SHP77 treated with DMSO at 0.1 percent for 48 hours (cell line): ENCODE measurements at regions not wholly inside any gene's neighbourhood (a gene's known extent, or its start where the extent isn't known, plus 50 kb on each side); places are given as distances from the start of the nearest gene placed in this dataset.
"Not testable (repeated sequence)": the region's sequence is repeated elsewhere in the genome, so short reads cannot be mapped to it uniquely, and the experiment has no call there.

Experiments used
- DNase-seq: peaks from one replicate; lab custom pipeline; 2025; lab: John Stamatoyannopoulos, UW

DNA sequence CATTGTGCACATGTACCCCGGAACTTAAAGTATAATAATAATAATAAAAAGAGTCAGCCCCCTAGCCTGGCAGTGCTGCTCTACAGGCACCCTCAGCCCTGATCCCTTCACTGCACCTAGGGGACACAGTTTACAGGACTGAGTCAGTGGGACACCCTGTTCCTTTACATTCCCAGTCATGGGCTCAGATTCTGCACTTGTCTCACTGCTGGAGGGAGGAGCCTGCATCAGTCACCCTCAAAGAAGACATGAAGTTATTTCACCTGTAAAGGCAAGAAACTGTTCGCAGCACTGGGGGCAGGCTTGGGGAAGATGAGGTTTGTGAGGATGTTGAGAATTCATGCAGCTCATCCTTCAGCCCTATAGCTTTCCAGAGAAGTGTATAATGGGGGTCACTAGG lies 50.7 kb upstream of the VPREB1 start:
- DNase-seq = no peak

DNA sequence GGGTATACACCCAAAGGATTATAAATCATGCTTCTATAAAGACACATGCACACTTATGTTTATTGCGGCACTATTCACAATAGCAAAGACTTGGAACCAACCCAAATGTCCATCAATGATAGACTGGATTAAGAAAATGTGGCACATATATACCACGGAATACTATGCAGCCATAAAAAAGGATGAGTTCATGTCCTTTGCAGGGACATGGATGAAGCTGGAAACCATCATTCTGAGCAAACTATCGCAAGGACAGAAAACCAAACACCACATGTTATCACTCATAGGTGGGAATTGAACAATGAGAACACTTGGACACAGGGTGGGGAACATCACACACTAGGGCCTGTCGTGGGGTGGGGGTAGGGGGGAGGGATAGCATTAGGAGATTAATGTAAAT lies 51.1 kb upstream of the VPREB1 start:
- DNase-seq = not testable (repeated sequence)

DNA sequence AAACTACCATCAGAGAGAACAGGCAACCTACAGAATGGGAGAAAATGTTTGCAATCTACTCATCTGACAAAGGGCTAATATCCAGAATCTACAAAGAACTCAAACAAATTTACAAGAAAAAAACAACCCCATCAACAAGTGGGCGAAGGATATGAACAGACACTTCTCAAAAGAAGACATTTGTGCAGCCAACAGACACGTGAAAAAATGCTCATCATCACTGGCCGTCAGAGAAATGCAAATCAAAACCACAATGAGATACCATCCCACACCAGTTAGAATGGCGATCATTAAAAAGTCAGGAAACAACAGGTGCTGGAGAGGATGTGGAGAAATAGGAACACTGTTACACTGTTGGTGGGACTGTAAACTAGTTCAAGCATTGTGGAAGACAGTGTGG lies 51.6 kb upstream of the VPREB1 start:
- not testable (repeated sequence) for DNase-seq

DNA sequence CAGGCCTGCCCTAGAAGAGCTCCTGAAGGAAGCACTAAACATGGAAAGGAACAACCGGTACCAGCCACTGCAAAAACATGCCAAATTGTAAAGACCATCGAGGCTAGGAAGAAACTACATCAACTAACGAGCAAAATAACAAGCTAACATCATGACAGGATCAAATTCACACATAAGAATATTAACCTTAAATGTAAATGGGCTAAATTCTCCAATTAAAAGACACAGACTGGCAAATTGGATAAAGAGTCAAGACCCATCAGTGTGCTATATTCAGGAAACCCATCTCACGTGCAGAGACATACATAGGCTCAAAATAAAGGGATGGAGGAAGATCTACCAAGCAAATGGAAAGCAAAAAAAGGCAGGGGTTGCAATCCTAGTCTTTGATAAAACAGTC lies 54.8 kb upstream of the VPREB1 start:
- not testable (repeated sequence) for DNase-seq

DNA sequence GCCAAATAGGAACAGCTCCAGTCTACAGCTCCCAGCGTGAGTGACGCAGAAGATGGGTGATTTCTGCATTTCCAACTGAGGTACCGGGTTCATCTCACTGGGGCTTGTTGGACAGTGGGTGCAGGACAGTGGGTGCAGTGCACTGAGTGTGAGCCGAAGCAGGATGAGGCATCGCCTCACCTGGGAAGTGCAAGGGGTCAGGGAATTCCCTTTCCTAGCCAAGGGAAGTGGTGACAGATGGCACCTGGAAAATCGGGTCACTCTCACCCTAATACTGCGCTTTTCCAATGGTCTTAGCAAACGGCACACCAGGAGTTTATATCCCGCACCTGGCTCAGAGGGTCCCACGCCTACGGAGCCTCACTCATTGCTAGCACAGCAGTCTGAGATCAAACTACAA lies 56.7 kb upstream of the VPREB1 start:
- DNase-seq = not testable (repeated sequence)

DNA sequence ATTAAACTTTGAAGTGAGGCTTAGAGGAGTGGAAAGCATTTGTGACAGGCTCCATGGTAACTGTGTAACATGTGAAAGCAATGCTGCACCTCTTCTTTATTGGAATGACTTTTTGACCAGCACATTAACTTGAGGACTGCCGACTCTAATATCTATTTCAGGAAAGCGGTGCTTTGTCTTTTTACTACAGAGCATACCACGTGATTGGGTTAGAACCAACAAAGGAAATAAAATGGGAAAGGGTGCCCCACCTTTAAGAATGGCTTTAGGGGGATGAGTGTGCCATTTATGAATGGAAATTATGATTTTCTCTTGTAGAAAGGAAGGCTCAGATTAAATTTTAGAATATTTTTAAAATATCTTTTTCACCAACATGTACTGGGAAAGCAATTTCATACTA lies 57.3 kb upstream of the VPREB1 start:
- DNase-seq = no peak

DNA sequence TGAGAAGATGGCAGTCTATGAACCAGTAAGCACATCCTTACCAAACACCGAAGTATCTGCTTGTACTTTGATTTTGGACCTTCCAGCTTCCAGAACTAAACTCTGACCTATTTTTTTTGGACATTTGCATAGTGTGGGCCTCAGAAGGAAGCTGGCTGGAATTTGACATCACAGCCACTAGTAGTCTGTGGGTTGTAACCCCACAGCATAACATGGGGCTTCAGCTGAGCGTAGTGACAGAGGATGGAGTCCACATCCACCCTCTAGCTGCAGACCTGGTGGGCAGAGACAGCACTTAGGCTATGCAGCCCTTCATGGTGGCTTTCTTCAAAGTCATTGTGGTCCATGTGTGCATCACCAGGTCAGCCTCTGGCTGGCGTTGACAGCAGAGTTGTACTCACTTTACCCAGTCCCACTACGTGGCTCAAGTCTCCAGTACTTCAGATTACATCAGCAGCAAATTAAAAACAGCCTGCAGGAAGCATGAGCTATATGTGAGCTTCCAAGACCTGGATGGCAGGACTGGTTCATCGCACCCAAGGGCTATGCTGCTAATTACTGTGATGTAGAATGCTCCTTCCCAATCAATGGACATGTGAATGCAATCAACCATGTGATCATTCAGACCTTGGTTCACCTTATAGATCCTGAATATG lies 58.6 kb upstream of the VPREB1 start:
- DNase-seq = no peak

DNA sequence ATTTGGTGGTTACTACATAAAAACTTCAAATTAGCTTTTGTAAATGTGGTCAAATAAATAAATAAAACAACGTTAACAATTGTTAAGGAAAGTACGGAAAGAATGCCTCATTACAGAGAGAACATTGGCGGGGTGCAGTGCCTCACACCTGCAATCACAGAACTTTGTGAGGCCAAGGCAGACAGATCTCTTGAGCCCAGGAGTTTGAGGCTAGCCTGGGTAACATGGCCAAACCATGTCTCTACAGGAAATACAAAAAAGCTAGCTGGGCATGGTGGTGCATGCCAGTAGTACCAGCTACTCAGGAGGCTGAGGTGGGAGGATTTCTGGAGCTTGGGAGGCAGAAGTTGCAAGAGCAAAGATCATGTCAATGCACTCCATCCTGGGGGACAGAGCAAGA lies 59.4 kb upstream of the VPREB1 start:
- no peak for DNase-seq

DNA sequence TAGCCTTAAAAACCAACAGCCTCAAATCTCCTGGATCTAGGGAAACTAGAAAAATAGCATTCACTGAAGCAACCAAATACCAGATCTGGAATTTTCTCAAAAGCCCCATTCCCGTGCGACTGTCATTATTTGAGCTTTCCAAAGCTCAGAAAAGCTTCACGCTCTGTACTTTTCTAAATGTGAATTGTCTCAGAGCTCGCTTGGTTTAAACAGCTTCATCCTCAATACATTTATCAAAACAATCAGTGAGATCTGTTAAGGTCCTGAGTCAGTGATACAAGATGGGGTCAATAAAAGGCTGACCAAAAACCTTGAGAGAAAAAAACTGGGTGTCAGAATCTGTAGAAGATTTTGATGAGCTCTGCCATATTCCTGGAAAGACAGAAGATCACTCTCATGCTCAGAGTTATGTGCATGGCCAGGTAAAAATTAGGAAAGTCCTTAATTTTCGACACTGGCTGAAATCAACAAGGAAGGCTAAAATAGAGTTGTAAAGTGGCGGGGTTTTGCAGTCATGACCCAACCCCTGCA lies 60.2 kb upstream of the VPREB1 start:
- no peak for DNase-seq

DNA sequence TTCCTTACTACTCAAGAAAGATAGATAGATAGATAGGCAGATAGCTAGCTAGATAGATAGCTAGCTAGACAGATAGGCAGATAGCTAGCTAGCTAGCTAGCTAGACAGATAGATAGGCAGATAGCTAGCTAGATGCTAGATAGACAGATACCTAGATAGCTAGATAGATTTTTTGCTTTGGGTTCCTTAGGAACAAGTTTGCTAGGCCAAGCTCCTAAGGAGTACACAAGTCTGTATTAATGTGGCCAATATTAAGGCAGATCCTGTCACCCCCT lies 61.7 kb upstream of the VPREB1 start:
- DNase-seq = no peak

DNA sequence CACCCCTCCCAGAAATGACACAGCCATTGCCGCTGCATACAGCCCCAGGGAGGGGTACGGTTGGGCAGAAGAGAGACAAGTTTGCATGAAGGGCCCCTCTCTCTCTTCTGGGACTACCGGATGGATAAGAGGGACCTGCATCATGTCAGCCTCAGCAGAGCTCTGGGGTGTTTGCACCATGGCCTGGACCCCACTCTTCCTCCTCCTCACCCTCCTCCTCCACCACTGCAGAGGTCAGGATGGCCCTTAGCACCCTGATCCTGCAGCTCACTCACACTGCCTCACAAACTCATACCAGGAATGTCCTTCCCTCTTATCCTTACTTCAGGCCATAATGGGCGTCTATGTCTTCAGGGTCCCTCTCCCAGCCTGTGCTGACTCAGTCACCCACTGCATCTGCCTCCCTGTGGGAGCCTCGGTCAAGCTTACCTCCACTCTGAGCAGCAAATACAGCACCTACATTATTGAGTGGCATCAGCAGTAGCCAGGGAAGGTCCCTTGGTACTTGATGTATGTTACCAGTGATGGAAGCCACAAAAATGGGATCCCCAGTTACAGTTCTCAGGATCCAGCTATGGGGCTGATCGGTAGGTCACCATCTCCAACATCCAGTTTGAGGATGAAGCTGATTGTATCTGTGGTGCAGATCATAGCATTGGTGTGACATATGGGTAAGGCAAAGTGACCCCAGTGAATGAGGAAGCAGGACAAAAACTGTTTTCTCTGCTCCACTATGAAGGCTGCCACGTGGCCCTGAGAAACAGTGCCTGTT lies 62.2 kb upstream of the VPREB1 start:
- DNase-seq = no peak

DNA sequence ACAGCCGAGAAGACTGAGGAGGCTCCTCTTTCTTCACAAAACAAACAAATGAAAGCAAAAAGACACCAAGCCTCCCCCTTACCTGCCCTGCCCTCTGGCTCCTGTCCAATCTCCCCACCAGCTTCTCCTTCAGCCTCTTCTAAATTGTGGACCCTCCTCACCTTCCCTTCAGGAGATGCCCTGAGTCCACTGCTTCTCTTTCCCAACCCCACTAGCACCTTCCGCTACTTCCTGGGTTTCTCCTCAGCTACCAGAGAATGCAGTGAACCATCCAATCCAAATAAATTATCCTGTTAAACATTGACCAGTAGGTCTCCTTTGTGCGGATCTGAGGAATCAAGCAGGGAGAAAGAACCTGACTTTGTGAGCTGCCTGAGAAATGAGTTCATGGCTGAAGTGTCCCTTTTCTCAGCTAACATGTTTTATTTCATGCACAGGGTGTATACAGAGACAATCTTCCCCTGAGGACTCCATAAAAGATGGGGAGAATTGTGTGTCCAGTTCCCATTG lies 63.2 kb upstream of the VPREB1 start:
- no peak for DNase-seq

DNA sequence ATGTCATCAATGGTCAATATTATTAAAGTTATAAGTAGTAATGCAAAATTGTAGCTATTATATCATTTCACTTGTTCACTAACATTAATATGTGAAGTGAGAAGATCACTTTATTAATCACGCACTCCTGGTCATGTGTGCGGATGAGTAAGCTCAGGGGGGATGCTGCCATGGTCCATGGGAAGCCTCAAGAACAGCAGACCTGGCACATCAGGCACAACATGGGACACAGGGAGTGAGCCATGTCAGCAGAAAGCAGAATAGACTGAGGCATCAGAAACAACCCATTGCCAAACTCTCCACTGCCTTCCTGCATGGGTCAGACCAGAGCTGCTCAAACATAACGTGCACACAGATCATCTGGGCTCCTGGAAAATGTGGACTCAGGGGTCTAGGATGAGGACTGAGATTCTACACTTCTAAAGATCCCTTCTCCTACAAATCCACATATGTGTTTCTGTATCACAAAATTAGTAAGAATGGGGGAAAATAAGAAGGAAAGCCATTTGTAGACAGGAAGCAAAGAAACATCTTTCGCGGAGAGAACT lies 63.8 kb upstream of the VPREB1 start:
- DNase-seq = no peak

DNA sequence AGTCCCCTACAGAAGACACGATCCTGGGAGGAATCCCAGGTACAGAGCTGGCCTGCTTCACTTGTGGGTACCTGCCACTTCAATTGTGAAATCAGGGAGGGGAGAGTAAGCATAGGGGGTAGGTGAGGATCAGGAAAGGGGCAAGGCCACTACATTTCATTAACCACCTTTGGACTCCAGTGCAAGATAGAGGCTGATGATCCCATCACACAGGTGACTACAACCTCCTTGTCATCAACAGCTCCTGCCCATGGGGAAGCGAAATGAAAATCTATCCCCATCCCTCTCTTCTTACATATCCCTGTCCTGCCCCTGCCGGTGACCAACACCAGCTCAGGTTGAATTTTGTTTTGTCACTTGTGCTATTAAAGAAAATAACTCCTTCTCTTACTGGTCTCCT lies 64.7 kb upstream of the VPREB1 start:
- DNase-seq = no peak

DNA sequence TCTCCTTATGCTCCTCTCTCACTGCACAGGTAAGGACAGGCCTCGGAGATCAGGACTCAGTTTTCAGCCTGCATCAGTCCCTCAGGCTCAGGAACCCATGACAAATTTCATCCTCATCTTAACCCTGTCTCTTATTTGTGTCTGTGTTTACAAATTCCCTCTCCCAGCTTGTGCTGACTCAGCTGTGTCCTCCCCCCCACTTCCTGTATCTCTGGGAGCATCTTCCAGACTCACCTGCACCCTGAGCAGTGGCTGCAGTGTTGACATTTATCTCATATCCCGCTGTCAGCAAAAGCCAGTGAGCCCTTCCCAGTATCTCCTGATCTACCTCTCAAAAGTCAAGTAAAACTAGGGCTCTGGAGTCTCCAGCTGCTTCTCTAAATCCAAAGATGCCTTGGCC lies 65.6 kb upstream of the VPREB1 start:
- no peak for DNase-seq

DNA sequence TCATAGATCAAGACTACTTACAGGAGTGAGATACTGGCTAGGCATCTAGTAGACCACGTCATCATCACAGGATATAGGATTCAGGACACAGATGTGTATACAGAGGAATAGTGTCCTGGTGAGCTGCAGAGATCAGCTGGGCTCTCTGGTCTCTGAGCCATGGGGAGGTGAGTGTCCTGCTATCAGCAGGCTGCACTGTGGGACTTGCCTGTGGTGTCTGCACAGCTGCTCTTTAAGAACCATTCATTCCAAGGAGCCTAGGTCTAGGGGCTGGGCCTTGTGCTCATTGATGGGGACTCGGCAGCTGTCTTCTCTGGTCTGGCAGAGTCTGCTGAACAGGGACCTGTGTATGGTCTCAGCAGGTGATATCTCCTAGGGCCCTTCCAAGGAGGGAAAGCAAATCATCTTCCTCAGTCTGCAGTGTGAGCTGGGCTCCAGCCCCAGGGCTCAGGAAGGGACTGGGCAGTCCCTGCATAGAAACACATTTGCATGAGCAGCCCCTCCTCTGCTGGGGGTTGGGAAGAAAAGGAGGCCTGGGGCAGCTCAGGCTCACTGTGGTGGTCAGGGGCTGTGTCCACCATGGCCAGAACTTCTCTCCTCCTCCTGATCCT lies 66.1 kb upstream of the VPREB1 start:
- DNase-seq = no peak

DNA sequence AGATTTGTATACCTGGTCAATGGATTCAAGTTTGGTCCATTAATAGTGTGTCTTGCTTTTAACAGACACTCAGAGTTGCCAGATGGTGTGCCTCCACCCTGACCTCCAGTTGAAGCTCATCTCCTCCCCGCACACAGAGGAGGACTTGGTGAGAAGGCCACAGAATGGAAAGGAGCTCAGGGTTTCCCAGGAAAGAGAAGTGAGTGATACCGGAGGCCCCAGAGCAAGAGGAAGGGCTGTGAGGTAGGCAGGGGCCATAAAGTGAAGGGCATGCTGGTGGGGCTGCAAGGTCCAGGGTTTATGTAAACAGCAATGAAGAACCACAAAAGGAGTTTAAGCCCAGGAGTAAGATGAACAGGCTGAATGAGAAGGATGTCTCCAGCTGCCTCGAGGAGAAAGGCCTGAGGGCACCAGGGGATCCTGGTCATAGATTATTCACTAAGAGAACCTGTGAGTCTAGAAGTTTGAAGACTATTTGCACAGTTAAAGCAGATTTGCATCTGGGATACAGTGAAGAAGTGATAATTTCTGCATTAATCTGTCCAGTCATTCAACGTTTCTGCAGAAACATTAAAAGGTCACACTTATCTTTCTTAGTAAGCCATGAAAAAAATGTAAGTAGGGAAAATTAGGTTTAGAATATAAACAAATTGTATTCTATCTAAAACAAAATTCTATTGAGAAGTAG lies 67.5 kb upstream of the VPREB1 start:
- no peak for DNase-seq

DNA sequence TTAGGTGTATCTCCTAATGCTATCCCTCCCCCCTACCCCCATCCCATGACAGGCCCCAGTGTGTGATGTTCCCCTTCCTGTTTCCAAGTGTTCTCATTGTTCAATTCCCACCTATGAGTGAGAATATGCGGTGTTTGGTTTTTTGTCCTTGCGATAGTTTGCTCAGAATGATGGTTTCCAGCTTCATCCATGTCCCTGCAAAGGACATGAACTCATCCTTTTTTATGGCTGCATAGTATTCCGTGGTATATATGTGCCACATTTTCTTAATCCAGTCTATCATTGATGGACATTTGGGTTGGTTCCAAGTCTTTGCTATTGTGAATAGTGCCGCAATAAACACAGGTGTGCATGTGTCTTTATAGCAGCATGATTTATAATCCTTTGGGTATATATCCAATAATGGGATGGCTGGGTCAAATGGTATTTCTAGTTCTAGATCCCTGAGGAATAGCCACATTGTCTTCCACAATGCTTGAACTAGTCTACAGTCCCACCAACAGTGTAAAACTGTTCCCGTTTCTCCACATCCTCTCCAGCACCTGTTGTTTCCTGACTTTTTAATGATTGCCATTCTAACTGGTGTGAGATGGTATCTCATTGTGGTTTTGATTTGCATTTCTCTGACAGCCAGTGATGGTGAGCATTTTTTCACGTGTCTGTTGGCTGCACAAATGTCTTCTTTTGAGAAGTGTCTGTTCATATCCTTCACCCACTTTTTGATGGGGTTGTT lies 71.5 kb upstream of the VPREB1 start:
- DNase-seq = not testable (repeated sequence)

DNA sequence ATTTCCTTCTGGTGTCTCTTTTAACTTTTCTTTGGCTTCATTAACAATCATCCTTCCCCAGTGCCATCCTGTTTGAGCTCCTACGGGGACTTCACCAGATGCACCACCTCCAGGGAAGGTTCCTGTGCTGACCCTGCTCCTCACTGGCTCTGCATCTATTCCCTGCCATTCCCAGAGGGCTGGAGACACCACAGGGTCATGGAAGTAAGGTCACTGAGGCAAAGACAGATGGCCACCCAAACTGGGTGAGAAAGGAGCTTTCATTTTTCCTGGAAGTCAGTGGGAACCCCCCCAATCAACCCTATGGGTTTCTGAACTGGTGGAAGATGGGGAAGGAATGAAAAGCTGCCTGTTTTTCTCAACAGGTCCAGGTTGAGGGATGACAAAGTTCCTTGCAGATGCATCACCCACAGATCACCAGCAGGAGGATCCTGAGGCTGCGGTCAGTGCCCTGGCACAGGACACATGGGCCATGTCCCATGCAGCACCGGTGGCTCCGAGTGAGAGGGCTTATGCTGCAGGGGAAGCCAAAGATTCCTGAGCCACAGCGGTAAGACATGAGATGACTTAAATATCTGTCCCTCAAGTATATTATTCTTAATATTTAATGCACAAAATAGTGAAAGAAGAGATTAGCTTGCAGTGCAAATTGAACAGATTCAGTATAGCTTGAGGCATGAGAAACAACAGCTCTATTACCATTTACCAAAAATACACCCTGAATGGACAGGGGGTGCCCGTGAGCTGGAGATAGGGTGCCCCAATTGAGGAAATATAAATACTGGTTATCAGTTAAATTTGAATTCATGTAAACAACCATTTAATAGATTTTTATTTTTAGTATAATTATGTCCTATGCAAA lies 73.0 kb upstream of the VPREB1 start:
- DNase-seq = no peak

DNA sequence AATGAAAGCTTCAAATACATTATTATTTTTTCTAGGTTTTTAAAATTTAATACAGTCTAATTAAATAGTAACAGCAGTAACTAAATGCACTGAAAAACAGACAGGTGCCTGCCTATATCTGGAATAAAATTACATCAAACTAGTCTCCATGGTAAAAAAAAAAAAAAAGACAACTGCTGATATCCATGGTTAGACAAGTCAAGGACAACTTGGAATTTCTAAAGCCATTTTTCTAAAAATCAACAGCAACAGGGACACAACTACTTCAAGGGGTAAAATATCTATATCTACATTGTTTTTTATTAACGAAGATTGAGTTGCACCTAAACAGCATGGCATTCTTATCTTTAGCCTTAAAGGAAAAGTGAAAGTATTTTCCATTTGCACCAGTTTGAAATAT lies 74.7 kb upstream of the VPREB1 start:
- no peak for DNase-seq
